Esophagus squamous epithelium (tissue), 4 donors: ENCODE measurements at regions not wholly inside any gene's neighbourhood (a gene's known extent, or its start where the extent isn't known, plus 50 kb on each side); places are given as distances from the start of the nearest gene placed in this dataset.

ENCODE experiments used
- CTCF ChIP-seq, 6 experiments: fragments of 450-650 bp in 4 of 6; fragments of 200-600 bp in 2 of 6; sonication (generic) in 2 of 6; IDR thresholded peaks; one replicate each; pipeline ENCODE4 v1.5.1; 2016 to 2019; ENCODE audit warnings: antibody characterized with exemption in 6 of 6, mild to moderate bottlenecking in 4 of 6, moderate library complexity in 4 of 6
- POLR2A ChIP-seq, 4 donors: fragments of 450-650 bp; IDR thresholded peaks; one replicate each; pipeline ENCODE4 v1.6.1; 2017; ENCODE audit warnings: antibody characterized with exemption in 4 of 4, mild to moderate bottlenecking in 4 of 4, moderate library complexity in 3 of 4

GRCh38 chr5:67831048-67831447 is 384.5 kb upstream of the PIK3R1 start:
- TF ChIP-seq CTCF (IDR thresholded peaks at IDR 0.05) (no peak), POLR2A (IDR thresholded peaks at IDR 0.05) (no peak)
